ENCODE measurements at regions not wholly inside any gene's neighbourhood (a gene's known extent, or its start where the extent isn't known, plus 50 kb on each side); places are given as distances from the start of the nearest gene placed in this dataset.

DNA sequence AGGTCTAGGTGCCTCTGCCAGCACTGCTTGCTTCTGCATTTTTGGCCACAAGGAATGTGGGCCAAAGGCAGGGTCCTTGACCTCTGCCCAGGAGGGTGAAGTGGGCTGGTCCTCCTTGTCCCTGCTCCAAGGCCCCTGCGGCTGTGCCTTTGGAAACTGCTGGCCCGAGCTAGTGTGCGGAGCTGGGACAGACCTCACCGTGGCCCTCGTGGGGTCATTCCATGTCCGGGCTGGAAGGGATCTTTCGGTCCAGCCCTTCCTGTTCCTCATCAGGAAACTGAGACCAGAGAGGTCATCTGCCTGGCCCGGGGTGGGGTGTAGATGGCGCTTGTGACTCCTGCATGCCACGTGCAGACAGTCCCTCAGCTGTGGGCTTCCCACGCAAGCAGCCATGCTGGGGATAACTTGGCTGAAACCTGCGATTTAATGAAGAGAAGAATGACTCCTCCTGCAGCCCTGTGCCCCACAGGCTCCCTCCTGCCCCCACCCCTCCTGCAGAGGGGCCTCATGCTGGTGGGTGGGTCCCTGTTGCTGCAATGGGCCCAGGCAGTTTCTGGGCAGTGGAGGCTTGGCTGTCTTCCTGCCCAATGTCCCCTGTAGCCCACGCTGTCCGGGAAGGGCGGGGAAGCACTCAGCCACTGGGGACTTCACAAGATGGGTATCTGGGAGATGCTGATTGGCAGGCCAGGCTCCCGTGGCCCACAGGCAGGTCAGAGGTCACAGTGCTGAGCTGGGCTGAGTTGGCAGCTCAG, 245.2 kb downstream of the SEC14L1 start:
- TF ChIP-seq POLR2A (IDR thresholded peaks at IDR 0.05) (no peak), POLR2AphosphoS5 (IDR thresholded peaks at IDR 0.05) (peak; percentile 55 to 77), EP300 (IDR thresholded peaks at IDR 0.05) (peak in 3 of 4 donors; percentile 28 to 49 (median 33))
- TF ChIP-seq, protein P1, sequence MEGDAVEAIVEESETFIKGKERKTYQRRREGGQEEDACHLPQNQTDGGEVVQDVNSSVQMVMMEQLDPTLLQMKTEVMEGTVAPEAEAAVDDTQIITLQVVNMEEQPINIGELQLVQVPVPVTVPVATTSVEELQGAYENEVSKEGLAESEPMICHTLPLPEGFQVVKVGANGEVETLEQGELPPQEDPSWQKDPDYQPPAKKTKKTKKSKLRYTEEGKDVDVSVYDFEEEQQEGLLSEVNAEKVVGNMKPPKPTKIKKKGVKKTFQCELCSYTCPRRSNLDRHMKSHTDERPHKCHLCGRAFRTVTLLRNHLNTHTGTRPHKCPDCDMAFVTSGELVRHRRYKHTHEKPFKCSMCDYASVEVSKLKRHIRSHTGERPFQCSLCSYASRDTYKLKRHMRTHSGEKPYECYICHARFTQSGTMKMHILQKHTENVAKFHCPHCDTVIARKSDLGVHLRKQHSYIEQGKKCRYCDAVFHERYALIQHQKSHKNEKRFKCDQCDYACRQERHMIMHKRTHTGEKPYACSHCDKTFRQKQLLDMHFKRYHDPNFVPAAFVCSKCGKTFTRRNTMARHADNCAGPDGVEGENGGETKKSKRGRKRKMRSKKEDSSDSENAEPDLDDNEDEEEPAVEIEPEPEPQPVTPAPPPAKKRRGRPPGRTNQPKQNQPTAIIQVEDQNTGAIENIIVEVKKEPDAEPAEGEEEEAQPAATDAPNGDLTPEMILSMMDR (IDR thresholded peaks at IDR 0.05): no peak

Measured in upper lobe of left lung (tissue), 4 donors.